Uterus (tissue), 3 donors: ENCODE measurements at regions not wholly inside any gene's neighbourhood (a gene's known extent, or its start where the extent isn't known, plus 50 kb on each side); places are given as distances from the start of the nearest gene placed in this dataset.

Experiments
- DNase-seq, 2 donors: peaks; one replicate each; pipeline ENCODE4 v3.0.0-alpha.2; 2019 to 2020
- H3K27ac ChIP-seq, 2 donors: fragments of 200-600 bp; sonication (generic); 1 replicate in 1 of 2; 2 replicates in 1 of 2; pipeline ENCODE4 v1.5.1; 2016 to 2018
- H3K27me3 ChIP-seq, 2 donors: fragments of 200-600 bp; sonication (generic); one replicate each; pipeline ENCODE4 v1.5.1; 2018 to 2019; ENCODE audit warnings: control low read depth in 1 of 2
- H3K36me3 ChIP-seq, 2 donors: fragments of 200-600 bp; sonication (generic); one replicate each; pipeline ENCODE4 v1.5.1; 2019; ENCODE audit warnings: control low read depth in 1 of 2
- H3K4me1 ChIP-seq, 2 donors: fragments of 200-600 bp; sonication (generic); one replicate each; pipeline ENCODE4 v1.5.1; 2018 to 2019; ENCODE audit warnings: control low read depth in 1 of 2
- H3K4me3 ChIP-seq, 2 donors: fragments of 200-600 bp; sonication (generic); 1 replicate in 1 of 2; 2 replicates in 1 of 2; pipeline ENCODE4 v1.5.1; 2018 to 2019; ENCODE audit warnings: mild to moderate bottlenecking in 1 of 2
- H3K9me3 ChIP-seq, 2 donors: fragments of 200-600 bp; sonication (generic); one replicate each; pipeline ENCODE4 v1.5.1; 2019; ENCODE audit warnings: control low read depth in 1 of 2
- CTCF ChIP-seq, 4 experiments: fragments of 200-600 bp in 2 of 4; fragments of 450-650 bp in 2 of 4; sonication (generic) in 2 of 4; IDR thresholded peaks; one replicate each; pipeline ENCODE4 v1.5.1; 2016 to 2019; ENCODE audit warnings: antibody characterized with exemption in 4 of 4, mild to moderate bottlenecking in 2 of 4, moderate library complexity in 1 of 4
- POLR2A ChIP-seq, 2 donors: fragments of 450-650 bp; IDR thresholded peaks; one replicate each; pipeline ENCODE4 v1.6.1; 2016; ENCODE audit warnings: antibody characterized with exemption in 2 of 2, mild to moderate bottlenecking in 1 of 2, moderate library complexity in 1 of 2
- intact Hi-C: fragments of 100-400 bp; cut with DNase I; formaldehyde crosslinking; loops from one replicate; pipeline ENCODE4 v1.15.1; 2023; ENCODE audit warnings: low total_unique reads
- donor health status: DM: yes; HTN: yes; CAD: no.

- intact Hi-C loops, result no loop called here
- DNase-seq, result no peak
- Histone ChIP-seq H3K27ac (no peak overlapping the region), H3K4me3 (no peak overlapping the region), H3K9me3 (no peaks in the 10 kb centered on the region), H3K27me3 (peaks cover 0 to 4% of the 10 kb centered on the region in 2 donors), H3K36me3 (no peaks in the 10 kb centered on the region), H3K4me1 (no peaks in the 10 kb centered on the region)
- no peak for TF ChIP-seq POLR2A (IDR thresholded peaks at IDR 0.05)
- no peak for TF ChIP-seq CTCF (IDR thresholded peaks at IDR 0.05)
These were observed 1332.0 kb downstream of the BRD1 start for GRCh38 chr22:48495751-48496080.

GRCh38 chr22:48494968-48495750 is 1332.5 kb downstream of the BRD1 start:
- intact Hi-C loops, result no loop called here
- TF ChIP-seq CTCF (IDR thresholded peaks at IDR 0.05) (no peak), POLR2A (IDR thresholded peaks at IDR 0.05) (no peak)
- no peaks in the 10 kb centered on the region for H3K36me3 ChIP-seq
- no peak overlapping the region for H3K4me3 ChIP-seq
- no peaks in the 10 kb centered on the region for H3K9me3 ChIP-seq
- no peak overlapping the region for H3K27ac ChIP-seq
- no peaks in the 10 kb centered on the region for H3K4me1 ChIP-seq
- H3K27me3 ChIP-seq, result peaks cover 0 to 4% of the 10 kb centered on the region in 2 donors
- no peak for DNase-seq

GRCh38 chr22:48494256-48494967 is 1333.3 kb downstream of the BRD1 start:
- DNase-seq, result no peak
- intact Hi-C loops, result no loop called here
- no peaks in the 10 kb centered on the region for H3K9me3 ChIP-seq
- H3K4me3 ChIP-seq, result no peak overlapping the region
- no peaks in the 10 kb centered on the region for H3K36me3 ChIP-seq
- H3K27me3 ChIP-seq, result peaks cover 0 to 4% of the 10 kb centered on the region in 2 donors
- H3K27ac ChIP-seq, result no peak overlapping the region
- H3K4me1 ChIP-seq, result no peaks in the 10 kb centered on the region
- TF ChIP-seq POLR2A (IDR thresholded peaks at IDR 0.05) (no peak), CTCF (IDR thresholded peaks at IDR 0.05) (no peak)

- Histone ChIP-seq H3K4me1 (no peaks in the 10 kb centered on the region), H3K36me3 (no peaks in the 10 kb centered on the region), H3K27me3 (peaks cover 0 to 4% of the 10 kb centered on the region in 2 donors), H3K4me3 (no peak overlapping the region), H3K9me3 (no peaks in the 10 kb centered on the region), H3K27ac (no peak overlapping the region)
- no peak for DNase-seq
- TF ChIP-seq CTCF (IDR thresholded peaks at IDR 0.05) (no peak), POLR2A (IDR thresholded peaks at IDR 0.05) (no peak)
- intact Hi-C loops, result no loop called here
These were observed 1333.9 kb downstream of the BRD1 start for GRCh38 chr22:48493733-48494132.
